Central memory CD8-positive, alpha-beta T cell (primary cell): ENCODE measurements at regions not wholly inside any gene's neighbourhood (a gene's known extent, or its start where the extent isn't known, plus 50 kb on each side); places are given as distances from the start of the nearest gene placed in this dataset.

Source experiments
- ATAC-seq: fragments of 150-1000 bp; cut with Tn5 transposase; replicated peaks from 2 replicates; pipeline ENCODE4 v1.10.0; 2022; ENCODE audit warnings: mild to moderate bottlenecking, moderate FRiP score, moderate number of reproducible peaks; ENCODE audit not compliant: poor library complexity, severe bottlenecking; ENCODE audit errors: extremely low read depth
- DNase-seq, 2 donors: peaks; one replicate each; pipeline ENCODE4 v3.0.0; 2021; ENCODE audit warnings: low spot score in 2 of 2
- H3K27ac Mint-ChIP-seq: one replicate; pipeline ENCODE4 v1.8.0; 2022; ENCODE audit warnings: low read depth, mild to moderate bottlenecking, moderate library complexity, mixed read lengths
- H3K27me3 Mint-ChIP-seq: one replicate; pipeline ENCODE4 v1.8.0; 2022; ENCODE audit warnings: mixed read lengths
- H3K36me3 Mint-ChIP-seq: one replicate; pipeline ENCODE4 v1.8.0; 2022; ENCODE audit warnings: mild to moderate bottlenecking, moderate library complexity, mixed read lengths; ENCODE audit not compliant: insufficient read depth
- H3K4me1 Mint-ChIP-seq: one replicate; pipeline ENCODE4 v1.8.0; 2022; ENCODE audit warnings: mixed read lengths
- H3K4me3 Mint-ChIP-seq: one replicate; pipeline ENCODE4 v1.8.0; 2022; ENCODE audit warnings: mild to moderate bottlenecking, moderate library complexity, mixed read lengths
- H3K9me3 Mint-ChIP-seq: one replicate; pipeline ENCODE4 v1.8.0; 2022; ENCODE audit warnings: mixed read lengths

DNA sequence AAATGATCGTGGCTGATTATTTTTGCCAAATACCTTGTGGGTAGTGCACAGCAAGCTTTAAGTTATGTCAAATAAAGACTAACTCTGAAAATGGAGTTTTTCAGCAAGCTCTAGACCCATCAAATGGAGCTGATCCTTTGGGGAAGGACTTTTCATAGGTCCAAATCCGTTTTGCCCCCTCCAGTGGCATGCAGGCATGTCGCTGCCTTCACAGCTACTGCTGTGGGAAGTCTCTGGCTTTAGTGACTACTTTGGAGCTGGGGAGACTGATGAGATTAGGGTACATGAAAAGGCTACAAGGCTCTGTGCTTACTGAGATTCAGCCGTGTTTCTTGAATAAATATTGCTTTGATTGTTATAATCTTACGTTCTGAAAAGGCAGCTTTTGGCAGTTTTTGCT, 106.6 kb upstream of the HS3ST1 start:
- Mint-ChIP-seq H3K27me3 (peaks cover 9% of the 10 kb centered on the region), H3K4me3 (no peak overlapping the region), H3K36me3 (no peaks in the 10 kb centered on the region), H3K4me1 (no peaks in the 10 kb centered on the region), H3K27ac (no peak overlapping the region), H3K9me3 (no peaks in the 10 kb centered on the region)
- ATAC-seq = no peak
- no peak for DNase-seq

DNA sequence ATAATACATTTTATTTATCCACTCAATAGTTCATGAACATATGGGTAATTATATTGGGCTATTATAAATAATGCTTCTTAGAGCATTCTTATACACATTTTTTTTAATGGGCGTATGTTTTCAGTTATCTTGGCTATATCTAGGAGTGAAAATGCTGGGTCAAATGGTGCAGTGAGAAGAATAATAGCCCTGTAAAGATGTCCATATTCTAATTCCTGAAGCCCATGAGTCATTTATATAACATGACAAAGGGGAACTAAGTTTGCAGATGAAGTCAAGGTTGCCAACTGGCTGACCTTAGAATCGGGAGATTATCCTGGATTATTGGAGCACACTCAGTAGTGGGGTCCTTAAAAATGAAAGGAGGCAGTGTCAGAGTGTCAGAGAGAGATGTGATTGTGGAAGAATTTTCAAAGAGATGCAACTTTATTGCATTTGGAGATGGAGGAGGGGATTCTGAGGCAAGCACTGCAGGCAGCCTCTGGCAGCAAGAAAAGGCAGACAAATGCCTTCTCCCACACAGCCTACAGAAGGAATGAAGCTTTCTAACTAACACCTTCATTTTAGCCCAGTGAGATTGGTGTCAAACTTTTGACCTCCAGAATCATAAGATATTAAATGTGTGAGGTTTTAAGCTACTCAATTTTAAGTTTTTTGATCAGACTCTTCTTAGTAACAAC, 106.1 kb upstream of the HS3ST1 start:
- no peaks in the 10 kb centered on the region for H3K36me3 Mint-ChIP-seq
- no peak overlapping the region for H3K27ac Mint-ChIP-seq
- ATAC-seq (no peak), DNase-seq (no peak)
- no peaks in the 10 kb centered on the region for H3K4me1 Mint-ChIP-seq
- H3K27me3 Mint-ChIP-seq = peaks cover 9% of the 10 kb centered on the region
- no peak overlapping the region for H3K4me3 Mint-ChIP-seq
- H3K9me3 Mint-ChIP-seq = no peaks in the 10 kb centered on the region

DNA sequence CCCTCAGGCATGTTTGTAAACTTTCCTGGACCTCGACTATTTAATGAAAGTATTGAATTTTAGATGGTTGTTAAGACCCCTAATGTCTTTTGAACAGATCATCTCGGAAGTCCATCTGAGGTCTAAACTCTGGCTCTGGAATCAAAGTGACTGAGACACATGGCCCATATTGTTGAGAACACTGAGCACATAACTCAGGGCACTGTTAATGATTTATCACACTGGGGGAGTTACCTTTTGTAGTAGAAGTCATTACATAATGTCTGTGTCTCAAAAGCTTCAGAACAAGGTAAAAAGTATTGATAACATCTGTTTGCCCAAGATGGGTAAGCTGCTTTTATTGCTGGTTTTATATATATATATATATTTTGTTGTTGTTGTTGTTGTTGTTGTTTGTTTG, 103.4 kb upstream of the HS3ST1 start:
- peaks cover 9% of the 10 kb centered on the region for H3K27me3 Mint-ChIP-seq
- no peak for ATAC-seq
- no peak overlapping the region for H3K27ac Mint-ChIP-seq
- no peak for DNase-seq
- H3K4me1 Mint-ChIP-seq = no peaks in the 10 kb centered on the region
- H3K36me3 Mint-ChIP-seq = no peaks in the 10 kb centered on the region
- no peak overlapping the region for H3K4me3 Mint-ChIP-seq
- H3K9me3 Mint-ChIP-seq = no peaks in the 10 kb centered on the region

DNA sequence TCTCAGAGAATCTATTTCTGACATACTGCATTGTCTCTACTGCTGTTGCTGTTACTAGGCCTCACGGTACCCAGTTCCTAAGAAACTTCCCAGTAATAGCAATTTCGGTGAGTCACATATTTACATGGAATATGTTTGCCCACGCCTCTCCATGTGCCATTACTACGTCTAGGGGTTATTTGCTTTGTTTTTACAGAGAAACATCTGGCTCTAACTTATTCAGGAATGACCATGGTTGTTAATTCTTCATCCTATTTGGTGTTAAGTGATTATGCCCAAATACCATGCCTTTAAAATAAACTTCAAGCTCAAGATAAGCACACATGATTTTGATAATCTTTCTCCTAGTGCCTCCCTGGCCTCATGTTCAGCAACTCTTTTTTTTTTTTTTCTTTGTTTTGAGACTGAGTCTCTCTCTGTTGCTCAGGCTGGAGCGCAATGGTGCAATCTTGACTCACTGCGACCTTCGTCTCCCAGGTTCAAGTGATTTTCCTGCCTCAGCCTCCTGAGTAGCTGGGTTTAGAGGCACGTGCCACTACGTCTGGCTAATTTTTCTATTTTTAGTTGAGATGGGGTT, 101.0 kb upstream of the HS3ST1 start:
- H3K9me3 Mint-ChIP-seq = no peaks in the 10 kb centered on the region
- H3K36me3 Mint-ChIP-seq = no peaks in the 10 kb centered on the region
- no peaks in the 10 kb centered on the region for H3K4me1 Mint-ChIP-seq
- ATAC-seq (no peak), DNase-seq (no peak)
- no peak overlapping the region for H3K27ac Mint-ChIP-seq
- H3K27me3 Mint-ChIP-seq = no peaks in the 10 kb centered on the region
- H3K4me3 Mint-ChIP-seq = no peak overlapping the region

DNA sequence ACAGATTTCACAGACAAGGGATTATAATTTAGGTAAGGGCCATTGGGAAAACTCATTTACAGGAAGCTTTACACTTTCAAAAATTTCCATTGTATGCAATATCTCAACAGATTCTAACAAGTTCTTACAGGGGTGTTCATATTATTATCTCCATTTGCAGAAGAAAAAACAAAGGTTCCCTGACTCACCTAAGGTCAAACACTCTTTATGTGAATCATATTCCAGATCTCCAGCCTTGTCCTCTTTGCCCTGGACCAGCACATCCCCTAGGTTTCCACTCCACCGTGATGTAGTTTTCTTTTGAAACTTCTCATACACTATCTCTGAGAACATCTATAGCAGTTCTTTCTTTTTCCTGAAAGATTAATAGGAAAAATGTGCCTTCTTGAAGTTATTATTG, 96.4 kb upstream of the HS3ST1 start:
- no peaks in the 10 kb centered on the region for H3K36me3 Mint-ChIP-seq
- no peak overlapping the region for H3K27ac Mint-ChIP-seq
- no peaks in the 10 kb centered on the region for H3K4me1 Mint-ChIP-seq
- no peak for DNase-seq
- ATAC-seq = no peak
- H3K9me3 Mint-ChIP-seq = no peaks in the 10 kb centered on the region
- peaks cover 7% of the 10 kb centered on the region for H3K27me3 Mint-ChIP-seq
- H3K4me3 Mint-ChIP-seq = no peak overlapping the region

DNA sequence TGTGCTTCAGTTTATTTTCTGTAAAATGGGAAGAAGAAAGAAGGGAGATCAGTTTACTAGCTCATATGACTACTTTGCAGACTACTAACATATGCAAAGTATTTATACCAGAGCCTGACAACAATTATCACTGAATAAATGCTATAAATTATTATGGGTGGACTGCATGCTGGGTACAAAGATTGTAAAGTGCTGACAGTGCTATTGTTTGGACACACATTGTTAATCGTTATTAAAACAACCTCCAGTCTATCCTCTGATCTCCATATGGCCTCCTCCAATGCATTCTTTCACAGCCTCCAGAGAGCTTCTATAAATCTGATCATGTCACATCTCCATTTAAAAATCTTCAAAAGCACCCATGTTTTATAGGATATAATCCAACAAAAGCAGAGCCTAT, 90.1 kb upstream of the HS3ST1 start:
- Mint-ChIP-seq H3K27me3 (peaks cover 8% of the 10 kb centered on the region), H3K27ac (no peak overlapping the region), H3K9me3 (no peaks in the 10 kb centered on the region), H3K4me1 (no peaks in the 10 kb centered on the region), H3K4me3 (no peak overlapping the region), H3K36me3 (no peaks in the 10 kb centered on the region)
- ATAC-seq (no peak), DNase-seq (no peak)

DNA sequence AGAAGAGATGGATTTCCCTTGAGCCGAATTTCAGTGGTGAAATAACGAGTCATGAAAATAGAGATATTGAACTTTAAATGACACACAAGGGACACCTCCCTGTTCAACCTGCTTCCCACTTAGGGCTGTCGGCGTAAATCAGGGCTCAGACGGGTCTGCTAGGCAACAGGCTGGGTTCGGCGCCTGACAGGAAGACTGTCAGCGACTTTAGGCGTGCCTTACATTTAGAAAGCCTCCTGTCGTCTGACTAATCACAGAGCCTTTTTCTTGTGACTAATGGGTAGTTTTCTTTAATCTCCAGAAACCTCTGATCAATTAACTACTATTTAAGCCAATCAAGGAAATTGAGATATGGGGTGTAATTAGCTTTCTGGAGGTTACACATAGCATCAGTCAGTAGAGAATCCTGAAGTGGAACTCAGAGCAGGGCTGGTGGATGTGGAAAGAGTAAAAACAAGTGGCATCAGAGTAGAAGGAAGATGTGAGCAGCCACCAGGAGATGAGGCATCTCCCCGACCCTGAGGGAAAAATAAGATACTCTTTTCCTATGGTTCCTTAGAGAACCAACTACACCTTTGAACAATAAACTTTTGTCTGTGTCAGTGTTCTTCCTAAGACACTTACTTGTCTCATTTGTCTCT, 86.2 kb upstream of the HS3ST1 start:
- ATAC-seq (no peak), DNase-seq (no peak)
- Mint-ChIP-seq H3K36me3 (no peaks in the 10 kb centered on the region), H3K27ac (no peak overlapping the region), H3K4me1 (no peaks in the 10 kb centered on the region), H3K4me3 (no peak overlapping the region), H3K9me3 (no peaks in the 10 kb centered on the region), H3K27me3 (peaks cover 31% of the 10 kb centered on the region)

DNA sequence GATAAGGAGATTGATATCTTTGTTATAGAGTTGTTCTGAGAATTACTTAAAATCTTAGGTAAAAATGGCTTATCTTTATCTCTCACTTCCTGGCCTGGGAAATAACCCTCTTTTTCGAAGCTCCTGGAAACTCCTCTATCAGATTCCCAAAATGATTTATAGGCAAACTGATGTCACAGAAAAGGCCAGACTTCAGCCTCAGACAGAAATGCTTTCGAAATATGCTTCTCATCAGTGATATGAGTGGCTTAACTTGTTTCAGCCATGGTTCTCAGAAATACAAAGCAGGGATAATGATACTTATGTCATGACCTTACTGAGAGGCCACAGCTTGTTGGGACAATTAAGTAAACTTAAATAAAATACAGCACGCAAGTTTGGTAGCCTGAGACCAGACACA, 85.3 kb upstream of the HS3ST1 start:
- ATAC-seq (no peak), DNase-seq (no peak)
- Mint-ChIP-seq H3K27ac (no peak overlapping the region), H3K4me1 (no peaks in the 10 kb centered on the region), H3K36me3 (no peaks in the 10 kb centered on the region), H3K27me3 (peaks cover 39% of the 10 kb centered on the region), H3K4me3 (no peak overlapping the region), H3K9me3 (no peaks in the 10 kb centered on the region)

DNA sequence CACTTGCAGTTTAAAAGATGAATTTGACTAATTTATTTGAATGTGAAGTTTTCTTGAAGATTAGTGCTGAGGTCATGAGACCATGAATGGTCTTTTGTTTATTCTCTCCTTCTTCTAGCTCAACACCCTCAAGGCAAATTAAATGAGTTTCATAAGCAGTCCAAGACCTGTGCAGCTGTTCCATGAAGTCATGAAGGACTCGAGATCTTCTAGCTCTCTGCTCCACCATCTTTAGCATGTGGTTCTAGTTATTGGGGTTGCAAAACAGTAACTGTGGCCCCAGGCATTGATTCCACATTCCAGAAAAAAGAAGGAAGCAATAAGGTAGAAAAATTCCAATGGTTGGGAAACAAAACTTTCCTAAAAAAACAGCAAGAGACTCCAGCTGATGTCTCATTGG, 84.2 kb upstream of the HS3ST1 start:
- no peak overlapping the region for H3K4me3 Mint-ChIP-seq
- no peaks in the 10 kb centered on the region for H3K4me1 Mint-ChIP-seq
- no peaks in the 10 kb centered on the region for H3K9me3 Mint-ChIP-seq
- H3K36me3 Mint-ChIP-seq = no peaks in the 10 kb centered on the region
- no peak for DNase-seq
- H3K27ac Mint-ChIP-seq = no peak overlapping the region
- peaks cover 41% of the 10 kb centered on the region for H3K27me3 Mint-ChIP-seq
- no peak for ATAC-seq

DNA sequence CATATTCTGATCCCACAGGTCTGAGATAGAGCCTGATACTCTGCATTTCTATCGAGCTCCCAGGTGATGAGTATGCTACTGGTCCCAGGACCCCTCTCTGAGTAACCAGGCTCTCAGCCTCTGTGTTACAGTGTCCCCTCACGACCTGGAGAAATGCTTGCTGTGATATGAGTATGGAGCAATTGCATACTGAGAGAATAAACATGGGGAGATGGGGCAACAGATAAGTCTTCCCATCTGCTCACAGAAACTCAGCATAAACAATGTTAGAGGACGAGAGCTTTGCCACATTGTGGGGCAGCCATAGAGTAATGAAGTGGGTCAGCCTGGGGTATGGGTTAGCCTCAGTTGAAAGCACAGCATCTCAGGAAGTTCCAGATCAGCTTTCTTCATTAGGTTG, 82.6 kb upstream of the HS3ST1 start:
- H3K27ac Mint-ChIP-seq = no peak overlapping the region
- no peaks in the 10 kb centered on the region for H3K9me3 Mint-ChIP-seq
- H3K4me1 Mint-ChIP-seq = no peaks in the 10 kb centered on the region

DNA sequence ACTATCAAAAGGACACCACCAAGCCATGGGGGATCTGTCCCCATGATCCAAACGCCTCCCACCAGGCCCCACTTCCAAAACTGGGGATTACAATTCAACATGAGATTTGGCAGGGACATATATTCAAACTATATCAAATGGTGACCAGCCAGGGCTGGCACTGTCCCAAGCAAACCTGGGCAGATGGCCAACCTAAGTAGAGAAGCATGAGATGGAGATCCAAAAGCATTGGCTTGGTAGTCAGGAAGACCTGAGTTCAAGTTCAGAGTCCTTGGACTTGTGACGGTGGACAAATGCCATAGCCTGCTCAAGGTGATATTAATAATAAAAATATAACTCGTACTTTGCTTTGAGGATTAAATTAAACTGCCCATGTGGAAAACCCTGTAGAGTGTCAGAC, 79.2 kb upstream of the HS3ST1 start:
- Mint-ChIP-seq H3K36me3 (no peaks in the 10 kb centered on the region), H3K27me3 (peaks cover 49% of the 10 kb centered on the region), H3K4me3 (no peak overlapping the region), H3K9me3 (no peaks in the 10 kb centered on the region), H3K4me1 (no peaks in the 10 kb centered on the region), H3K27ac (no peak overlapping the region)
- ATAC-seq = no peak
- no peak for DNase-seq

More for the DNA sequence above, 82.6 kb upstream of the HS3ST1 start:
- Mint-ChIP-seq H3K4me3 (no peak overlapping the region), H3K27me3 (peaks cover 56% of the 10 kb centered on the region), H3K36me3 (no peaks in the 10 kb centered on the region)
- DNase-seq (no peak), ATAC-seq (no peak)

DNA sequence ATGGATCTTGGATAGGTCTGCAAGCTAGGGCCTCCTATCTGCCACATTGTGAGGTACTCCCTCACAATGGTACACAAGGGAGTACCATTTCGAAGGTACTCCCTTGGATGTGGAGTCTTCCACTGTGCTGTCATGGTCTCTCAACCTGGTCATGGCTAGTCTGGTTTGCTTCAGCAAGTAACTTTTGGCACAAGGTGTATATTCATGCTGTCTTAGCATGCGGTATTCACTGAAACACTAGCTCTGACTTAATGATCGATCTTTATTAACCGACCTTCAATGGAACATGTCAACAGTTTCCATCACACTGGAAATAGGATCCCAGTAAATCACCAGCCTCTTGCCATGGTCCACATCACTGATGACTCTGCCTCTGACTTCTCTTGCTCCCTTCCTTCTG, 77.5 kb upstream of the HS3ST1 start:
- Mint-ChIP-seq H3K27ac (no peak overlapping the region), H3K27me3 (peaks cover 34% of the 10 kb centered on the region), H3K36me3 (no peaks in the 10 kb centered on the region), H3K4me1 (no peaks in the 10 kb centered on the region), H3K4me3 (no peak overlapping the region), H3K9me3 (no peaks in the 10 kb centered on the region)
- ATAC-seq (no peak), DNase-seq (no peak)

DNA sequence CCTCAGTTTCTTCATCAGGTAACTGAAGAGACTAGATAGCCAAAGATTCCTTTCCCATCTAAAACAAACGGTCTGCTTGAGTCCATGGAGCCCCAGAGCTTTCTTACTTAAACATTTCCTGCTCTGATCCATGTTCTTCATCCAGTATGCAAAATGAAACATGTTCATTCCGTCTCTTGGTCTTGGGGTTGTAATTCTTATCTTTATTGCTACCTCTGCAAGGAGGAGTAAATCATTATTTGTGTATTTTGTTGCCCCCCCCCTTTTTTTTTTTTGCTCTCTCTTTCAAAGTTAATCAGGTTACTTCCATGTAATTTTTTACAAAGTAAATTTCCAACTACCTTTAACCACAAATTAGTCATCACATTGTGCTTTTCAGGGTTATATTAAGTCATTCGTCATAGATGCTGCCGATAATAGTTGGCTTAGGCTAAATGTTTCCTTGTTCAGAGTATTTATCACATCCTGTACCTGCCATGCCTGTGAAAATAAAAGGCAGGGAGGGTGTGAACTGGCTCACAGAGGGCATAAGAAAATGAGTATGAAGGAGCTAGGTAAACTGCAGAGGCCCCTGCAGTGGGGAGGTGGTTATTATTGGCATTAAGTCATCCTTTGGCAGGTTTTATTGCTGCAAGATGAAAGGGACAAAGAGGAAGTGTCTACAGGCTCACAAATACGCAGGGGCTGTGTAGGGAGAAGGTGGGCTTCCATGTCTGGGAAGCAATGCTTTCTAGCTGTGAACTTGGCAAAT, 76.7 kb upstream of the HS3ST1 start:
- H3K27me3 Mint-ChIP-seq = peaks cover 31% of the 10 kb centered on the region
- no peaks in the 10 kb centered on the region for H3K4me1 Mint-ChIP-seq
- no peak overlapping the region for H3K27ac Mint-ChIP-seq
- DNase-seq (no peak), ATAC-seq (no peak)
- H3K36me3 Mint-ChIP-seq = no peaks in the 10 kb centered on the region
- H3K9me3 Mint-ChIP-seq = no peaks in the 10 kb centered on the region
- no peak overlapping the region for H3K4me3 Mint-ChIP-seq
